Activated naive CD4-positive, alpha-beta T cell treated with anti-CD3 and anti-CD28 coated beads for 36 hours (primary cell): ENCODE measurements at regions not wholly inside any gene's neighbourhood (a gene's known extent, or its start where the extent isn't known, plus 50 kb on each side); places are given as distances from the start of the nearest gene placed in this dataset.

Experiments
- CTCF ChIA-PET: fragments of 350-600 bp; sonication (Branson Sonifier 250); formaldehyde crosslinking; loops from one replicate; lab custom pipeline; 2021; ENCODE audit warnings: antibody characterized with exemption; lab: Charles Lee
- DNase-seq: peaks from one replicate; pipeline ENCODE4 v3.0.0-alpha.2; 2020
- H3K27ac Mint-ChIP-seq: one replicate; pipeline ENCODE4 v1.8.0; 2021; ENCODE audit warnings: mild to moderate bottlenecking, mixed read lengths
- H3K27me3 Mint-ChIP-seq: one replicate; pipeline ENCODE4 v1.8.0; 2021; ENCODE audit warnings: low read depth, mixed read lengths
- H3K36me3 Mint-ChIP-seq: one replicate; pipeline ENCODE4 v1.8.0; 2021; ENCODE audit warnings: low read depth, mixed read lengths
- H3K4me1 Mint-ChIP-seq: one replicate; pipeline ENCODE4 v1.8.0; 2021; ENCODE audit warnings: low read depth, mixed read lengths
- H3K4me3 Mint-ChIP-seq: one replicate; pipeline ENCODE4 v1.8.0; 2021; ENCODE audit warnings: mild to moderate bottlenecking, moderate library complexity, mixed read lengths
- H3K9me3 Mint-ChIP-seq: one replicate; pipeline ENCODE4 v1.8.0; 2021; ENCODE audit warnings: mixed read lengths
- intact Hi-C: fragments of 100-400 bp; cut with micrococcal nuclease; formaldehyde crosslinking; loops from one replicate; pipeline ENCODE4 v1.15.1; 2023

GRCh38 chr5:90015584-90016018, 394.0 kb downstream of the CETN3 start:
- no peak overlapping the region for H3K27ac Mint-ChIP-seq
- no peaks in the 10 kb centered on the region for H3K4me1 Mint-ChIP-seq
- intact Hi-C loops, result no loop called here
- no peak overlapping the region for H3K4me3 Mint-ChIP-seq
- CTCF ChIA-PET, result no interaction called here
- DNase-seq, result no peak
- peaks cover 1% of the 10 kb centered on the region for H3K9me3 Mint-ChIP-seq
- no peaks in the 10 kb centered on the region for H3K36me3 Mint-ChIP-seq
- no peaks in the 10 kb centered on the region for H3K27me3 Mint-ChIP-seq

DNA sequence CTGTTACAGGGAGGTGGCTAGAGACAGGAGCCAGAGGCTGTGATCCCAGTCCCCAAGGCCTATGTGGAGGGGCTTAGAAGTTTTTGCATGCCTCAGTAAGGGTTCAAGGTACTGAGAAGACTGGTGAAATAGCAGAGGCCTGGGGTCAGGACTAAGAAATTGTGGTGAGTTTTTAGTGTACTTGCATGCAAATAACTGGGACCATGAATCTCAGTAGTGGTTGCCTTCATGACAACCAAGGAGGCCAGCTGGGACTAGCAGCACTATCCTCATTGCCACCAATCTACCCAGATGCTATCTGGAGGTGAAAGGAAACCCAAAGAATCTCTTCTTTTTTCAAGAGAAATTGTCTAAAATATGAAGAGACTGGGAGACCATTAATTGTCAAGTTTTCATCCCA, 395.1 kb downstream of the CETN3 start:
- CTCF ChIA-PET, result no interaction called here
- intact Hi-C loops, result no loop called here
- peaks cover 1% of the 10 kb centered on the region for H3K9me3 Mint-ChIP-seq
- no peaks in the 10 kb centered on the region for H3K27me3 Mint-ChIP-seq
- H3K4me3 Mint-ChIP-seq, result no peak overlapping the region
- H3K36me3 Mint-ChIP-seq, result no peaks in the 10 kb centered on the region
- no peak for DNase-seq
- no peak overlapping the region for H3K27ac Mint-ChIP-seq
- H3K4me1 Mint-ChIP-seq, result no peaks in the 10 kb centered on the region

DNA sequence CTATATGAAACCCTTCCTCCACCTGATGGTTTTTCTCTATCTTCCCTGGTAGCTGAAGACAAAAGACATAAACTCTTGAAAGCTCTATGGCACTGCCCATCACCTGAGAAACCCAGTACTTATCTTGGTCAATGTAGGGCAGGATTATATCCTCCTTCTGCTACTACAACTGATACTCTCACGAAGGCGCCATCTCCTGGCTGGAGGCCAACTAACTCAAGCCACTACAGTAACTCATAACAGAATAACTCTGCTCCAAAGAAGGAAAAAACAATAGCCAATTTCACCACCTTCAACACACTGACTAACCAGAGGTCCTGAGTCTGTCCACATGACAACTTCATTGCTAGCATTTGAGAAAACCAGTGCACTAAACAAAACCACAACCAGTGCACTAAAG, 409.2 kb downstream of the CETN3 start:
- CTCF ChIA-PET, result no interaction called here
- H3K4me1 Mint-ChIP-seq, result no peaks in the 10 kb centered on the region
- H3K36me3 Mint-ChIP-seq, result no peaks in the 10 kb centered on the region
- no peak overlapping the region for H3K27ac Mint-ChIP-seq
- DNase-seq, result peak; percentile 7
- no peaks in the 10 kb centered on the region for H3K27me3 Mint-ChIP-seq
- no peak overlapping the region for H3K4me3 Mint-ChIP-seq
- intact Hi-C loops, result no loop called here
- H3K9me3 Mint-ChIP-seq, result peaks cover 2% of the 10 kb centered on the region

GRCh38 chr5:89998519-89999305, 410.8 kb downstream of the CETN3 start:
- H3K36me3 Mint-ChIP-seq, result no peaks in the 10 kb centered on the region
- no peaks in the 10 kb centered on the region for H3K4me1 Mint-ChIP-seq
- no peaks in the 10 kb centered on the region for H3K27me3 Mint-ChIP-seq
- H3K27ac Mint-ChIP-seq, result no peak overlapping the region
- no peak for DNase-seq
- intact Hi-C loops, result no loop called here
- peaks cover 2% of the 10 kb centered on the region for H3K9me3 Mint-ChIP-seq
- CTCF ChIA-PET, result no interaction called here
- H3K4me3 Mint-ChIP-seq, result no peak overlapping the region

DNA sequence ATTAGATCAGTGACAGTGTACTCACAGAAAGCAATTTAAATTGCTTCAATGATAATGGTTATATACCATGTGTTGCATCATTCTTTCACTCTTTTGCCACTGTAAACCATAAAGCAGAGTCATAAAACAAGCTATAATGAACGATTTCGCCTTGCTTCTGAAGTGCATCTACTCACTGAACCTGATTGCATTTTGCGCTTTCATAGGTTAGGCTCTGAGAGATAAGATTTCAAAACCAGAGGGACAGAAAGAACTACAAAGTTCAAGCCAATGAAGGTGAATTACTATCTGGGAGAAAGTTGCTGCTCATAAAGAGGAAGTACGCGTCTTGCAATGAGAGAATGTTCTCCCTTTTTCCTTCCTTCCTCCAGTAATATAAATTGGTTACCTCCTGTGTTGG, 412.7 kb downstream of the CETN3 start:
- no peaks in the 10 kb centered on the region for H3K4me1 Mint-ChIP-seq
- intact Hi-C loops, result no loop called here
- H3K27me3 Mint-ChIP-seq, result no peaks in the 10 kb centered on the region
- no peak overlapping the region for H3K4me3 Mint-ChIP-seq
- CTCF ChIA-PET, result no interaction called here
- no peak for DNase-seq
- H3K36me3 Mint-ChIP-seq, result no peaks in the 10 kb centered on the region
- no peak overlapping the region for H3K27ac Mint-ChIP-seq
- peaks cover 2% of the 10 kb centered on the region for H3K9me3 Mint-ChIP-seq

GRCh38 chr5:89996335-89996734, 413.2 kb downstream of the CETN3 start:
- Mint-ChIP-seq H3K27me3 (no peaks in the 10 kb centered on the region), H3K36me3 (no peaks in the 10 kb centered on the region), H3K9me3 (no peaks in the 10 kb centered on the region), H3K4me3 (no peak overlapping the region), H3K4me1 (no peaks in the 10 kb centered on the region), H3K27ac (no peak overlapping the region)
- CTCF ChIA-PET, result interaction anchor here (0.6 kb wide), 1 partner anchor 919 kb away, joined by 3 read pairs; no protein-coding TSS in a partner anchor
- no peak for DNase-seq
- intact Hi-C loops, result no loop called here

- CTCF ChIA-PET, result no interaction called here
- Mint-ChIP-seq H3K4me1 (no peaks in the 10 kb centered on the region), H3K36me3 (no peaks in the 10 kb centered on the region), H3K9me3 (no peaks in the 10 kb centered on the region), H3K27ac (no peak overlapping the region), H3K4me3 (no peak overlapping the region), H3K27me3 (no peaks in the 10 kb centered on the region)
- no peak for DNase-seq
- intact Hi-C loops, result no loop called here
Observed at GRCh38 chr5:89994266-89994665, 415.3 kb downstream of the CETN3 start.

DNA sequence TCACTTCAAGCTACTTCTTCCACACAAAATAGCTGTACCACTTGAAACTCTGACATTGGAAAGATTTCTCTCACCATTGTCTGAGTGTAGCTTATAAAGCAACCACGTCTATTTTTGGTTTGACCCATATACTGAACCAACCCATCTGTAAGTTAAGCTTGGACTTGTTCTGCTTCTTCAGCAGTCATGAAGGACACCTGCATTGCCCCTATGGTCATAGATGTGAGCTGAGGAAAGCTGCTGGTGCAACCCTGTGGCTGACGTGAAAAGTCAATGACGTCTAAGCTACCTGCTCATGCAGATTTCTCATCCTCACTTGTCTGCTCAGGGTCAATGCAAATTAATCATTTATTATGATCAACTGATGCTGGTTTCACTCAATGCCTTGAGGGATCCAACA, 417.4 kb downstream of the CETN3 start:
- intact Hi-C loops, result no loop called here
- H3K9me3 Mint-ChIP-seq, result no peaks in the 10 kb centered on the region
- CTCF ChIA-PET, result no interaction called here
- H3K27ac Mint-ChIP-seq, result no peak overlapping the region
- no peaks in the 10 kb centered on the region for H3K27me3 Mint-ChIP-seq
- H3K4me3 Mint-ChIP-seq, result no peak overlapping the region
- no peak for DNase-seq
- no peaks in the 10 kb centered on the region for H3K4me1 Mint-ChIP-seq
- no peaks in the 10 kb centered on the region for H3K36me3 Mint-ChIP-seq

- Mint-ChIP-seq H3K4me3 (no peak overlapping the region), H3K36me3 (no peaks in the 10 kb centered on the region), H3K9me3 (no peaks in the 10 kb centered on the region), H3K27me3 (no peaks in the 10 kb centered on the region), H3K4me1 (no peaks in the 10 kb centered on the region), H3K27ac (no peak overlapping the region)
- DNase-seq, result no peak
- CTCF ChIA-PET, result no interaction called here
- intact Hi-C loops, result no loop called here
Observed at GRCh38 chr5:89991592-89991991, 418.0 kb downstream of the CETN3 start.

- intact Hi-C loops, result no loop called here
- CTCF ChIA-PET, result no interaction called here
Observed at GRCh38 chr5:89989776-89990175, 419.8 kb downstream of the CETN3 start.

DNA sequence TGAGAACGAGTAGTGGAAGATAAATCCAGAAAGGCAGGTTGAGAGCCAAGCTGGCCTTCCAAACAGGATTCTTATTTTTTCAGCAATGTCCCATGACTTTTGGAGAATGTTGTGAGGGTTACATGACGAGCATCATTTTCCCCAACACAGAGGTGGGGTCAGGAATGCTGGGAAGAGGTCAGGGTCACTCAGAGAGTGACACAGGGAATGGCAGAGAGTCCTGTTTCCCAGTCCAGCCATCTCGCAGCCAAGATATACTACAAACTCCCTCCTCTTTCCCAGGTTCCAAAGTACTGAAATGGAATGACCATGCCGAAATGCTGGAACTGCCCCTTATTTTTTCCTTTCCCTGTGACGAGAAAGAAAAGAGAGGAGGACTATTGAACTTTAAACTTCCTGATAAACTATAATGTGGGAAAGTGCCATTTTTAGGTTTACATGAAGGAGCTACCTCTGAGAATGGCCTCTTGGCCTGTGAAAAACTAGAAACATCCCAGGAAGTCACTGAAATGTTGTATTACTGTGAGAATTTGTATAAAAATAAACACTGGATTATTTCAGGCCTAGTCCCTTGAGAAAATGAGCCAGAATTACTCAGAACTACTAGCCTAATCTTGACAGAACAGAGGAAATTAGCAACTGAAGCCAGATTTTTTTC, 420.4 kb downstream of the CETN3 start:
- intact Hi-C loops, result no loop called here
- H3K4me3 Mint-ChIP-seq, result no peak overlapping the region
- H3K36me3 Mint-ChIP-seq, result no peaks in the 10 kb centered on the region
- no peaks in the 10 kb centered on the region for H3K4me1 Mint-ChIP-seq
- H3K9me3 Mint-ChIP-seq, result no peaks in the 10 kb centered on the region
- H3K27ac Mint-ChIP-seq, result no peak overlapping the region
- H3K27me3 Mint-ChIP-seq, result no peaks in the 10 kb centered on the region
- CTCF ChIA-PET, result no interaction called here
- no peak for DNase-seq

More at GRCh38 chr5:89989776-89990175, 419.8 kb downstream of the CETN3 start:
- no peak for DNase-seq
- Mint-ChIP-seq H3K36me3 (no peaks in the 10 kb centered on the region), H3K4me3 (no peak overlapping the region), H3K4me1 (no peaks in the 10 kb centered on the region), H3K27ac (no peak overlapping the region), H3K27me3 (no peaks in the 10 kb centered on the region), H3K9me3 (no peaks in the 10 kb centered on the region)

GRCh38 chr5:89988129-89988810, 421.3 kb downstream of the CETN3 start:
- CTCF ChIA-PET, result no interaction called here
- intact Hi-C loops, result no loop called here
- H3K4me1 Mint-ChIP-seq, result no peaks in the 10 kb centered on the region
- H3K4me3 Mint-ChIP-seq, result no peak overlapping the region
- no peak overlapping the region for H3K27ac Mint-ChIP-seq
- DNase-seq, result no peak
- H3K9me3 Mint-ChIP-seq, result no peaks in the 10 kb centered on the region
- H3K27me3 Mint-ChIP-seq, result no peaks in the 10 kb centered on the region
- H3K36me3 Mint-ChIP-seq, result no peaks in the 10 kb centered on the region
